ENCODE measurements at regions not wholly inside any gene's neighbourhood (a gene's known extent, or its start where the extent isn't known, plus 50 kb on each side); places are given as distances from the start of the nearest gene placed in this dataset.

DNA sequence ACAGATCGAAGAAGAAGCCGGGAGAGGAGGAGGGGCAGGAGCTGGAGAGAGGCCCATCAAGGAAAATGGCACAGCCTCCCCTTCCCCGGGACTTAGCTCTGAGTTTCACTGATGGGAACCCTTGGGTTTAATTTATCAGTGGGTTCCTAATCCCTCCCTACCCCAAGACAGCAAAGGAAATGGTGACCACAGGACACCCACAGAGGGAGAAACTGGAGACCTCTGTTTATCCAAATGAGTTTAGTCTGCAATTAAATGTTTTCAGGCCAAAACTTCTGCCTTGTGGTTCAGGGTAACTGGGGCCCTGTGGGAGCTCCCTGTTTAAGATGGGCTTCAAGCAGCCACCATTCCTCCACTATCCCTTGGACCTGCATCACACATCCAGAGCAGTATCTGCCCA lies 190.8 kb upstream of the TOPAZ1 start:
- Histone ChIP-seq H4K20me1 (ENCODE audit: insufficient read depth) (no peaks in the 10 kb centered on the region), H3K27ac (ENCODE audit: low read length) (no peak overlapping the region), H3K4me2 (ENCODE audit: low read length) (no peak overlapping the region), H3K9ac (ENCODE audit: low read length) (no peak overlapping the region), H3K36me3 (ENCODE audit: insufficient read depth, low read length) (no peaks in the 10 kb centered on the region), H3K79me2 (replicated peaks; ENCODE audit: insufficient read depth, low read length) (no peaks in the 10 kb centered on the region), H3K9me3 (ENCODE audit: low read length) (no peaks in the 10 kb centered on the region), H2AFZ (ENCODE audit: low read depth, low read length) (no peak overlapping the region), H3K9me2 (ENCODE audit: insufficient read depth, low read length) (no peaks in the 10 kb centered on the region), H3F3A (ENCODE audit: insufficient read depth, low read length, poor library complexity, severe bottlenecking) (no peaks in the 10 kb centered on the region), H3K27me3 (ENCODE audit: insufficient read depth, low read depth, low read length) (no peaks in the 10 kb centered on the region), H3K4me3 (ENCODE audit: low read length) (no peak overlapping the region)
- TF ChIP-seq SMC3 (conservative IDR thresholded peaks at IDR 0.05; ENCODE audit: poor library complexity) = no peak
- TF ChIP-seq CTCF (IDR thresholded peaks at IDR 0.05; ENCODE audit: poor library complexity, severe bottlenecking) = no peak
- TF ChIP-seq POLR2AphosphoS5 (IDR thresholded peaks at IDR 0.05) = no peak
- no peak for TF ChIP-seq RAD21 (conservative IDR thresholded peaks at IDR 0.05)
- TF ChIP-seq EZH2 (IDR thresholded peaks at IDR 0.05; ENCODE audit: borderline replicate concordance, insufficient read depth, low read length, poor library complexity, severe bottlenecking) = no peak
- TF ChIP-seq, protein P1, sequence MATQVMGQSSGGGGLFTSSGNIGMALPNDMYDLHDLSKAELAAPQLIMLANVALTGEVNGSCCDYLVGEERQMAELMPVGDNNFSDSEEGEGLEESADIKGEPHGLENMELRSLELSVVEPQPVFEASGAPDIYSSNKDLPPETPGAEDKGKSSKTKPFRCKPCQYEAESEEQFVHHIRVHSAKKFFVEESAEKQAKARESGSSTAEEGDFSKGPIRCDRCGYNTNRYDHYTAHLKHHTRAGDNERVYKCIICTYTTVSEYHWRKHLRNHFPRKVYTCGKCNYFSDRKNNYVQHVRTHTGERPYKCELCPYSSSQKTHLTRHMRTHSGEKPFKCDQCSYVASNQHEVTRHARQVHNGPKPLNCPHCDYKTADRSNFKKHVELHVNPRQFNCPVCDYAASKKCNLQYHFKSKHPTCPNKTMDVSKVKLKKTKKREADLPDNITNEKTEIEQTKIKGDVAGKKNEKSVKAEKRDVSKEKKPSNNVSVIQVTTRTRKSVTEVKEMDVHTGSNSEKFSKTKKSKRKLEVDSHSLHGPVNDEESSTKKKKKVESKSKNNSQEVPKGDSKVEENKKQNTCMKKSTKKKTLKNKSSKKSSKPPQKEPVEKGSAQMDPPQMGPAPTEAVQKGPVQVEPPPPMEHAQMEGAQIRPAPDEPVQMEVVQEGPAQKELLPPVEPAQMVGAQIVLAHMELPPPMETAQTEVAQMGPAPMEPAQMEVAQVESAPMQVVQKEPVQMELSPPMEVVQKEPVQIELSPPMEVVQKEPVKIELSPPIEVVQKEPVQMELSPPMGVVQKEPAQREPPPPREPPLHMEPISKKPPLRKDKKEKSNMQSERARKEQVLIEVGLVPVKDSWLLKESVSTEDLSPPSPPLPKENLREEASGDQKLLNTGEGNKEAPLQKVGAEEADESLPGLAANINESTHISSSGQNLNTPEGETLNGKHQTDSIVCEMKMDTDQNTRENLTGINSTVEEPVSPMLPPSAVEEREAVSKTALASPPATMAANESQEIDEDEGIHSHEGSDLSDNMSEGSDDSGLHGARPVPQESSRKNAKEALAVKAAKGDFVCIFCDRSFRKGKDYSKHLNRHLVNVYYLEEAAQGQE (IDR thresholded peaks at IDR 0.05; ENCODE audit: borderline replicate concordance) = no peak
- no peak for TF ChIP-seq MXI1 (conservative IDR thresholded peaks at IDR 0.05; ENCODE audit: poor library complexity, severe bottlenecking)
- no peak for TF ChIP-seq TAF1 (IDR thresholded peaks at IDR 0.05; ENCODE audit: low read depth)
- no peak for TF ChIP-seq EP300 (conservative IDR thresholded peaks at IDR 0.05; ENCODE audit: poor library complexity, severe bottlenecking)

DNA sequence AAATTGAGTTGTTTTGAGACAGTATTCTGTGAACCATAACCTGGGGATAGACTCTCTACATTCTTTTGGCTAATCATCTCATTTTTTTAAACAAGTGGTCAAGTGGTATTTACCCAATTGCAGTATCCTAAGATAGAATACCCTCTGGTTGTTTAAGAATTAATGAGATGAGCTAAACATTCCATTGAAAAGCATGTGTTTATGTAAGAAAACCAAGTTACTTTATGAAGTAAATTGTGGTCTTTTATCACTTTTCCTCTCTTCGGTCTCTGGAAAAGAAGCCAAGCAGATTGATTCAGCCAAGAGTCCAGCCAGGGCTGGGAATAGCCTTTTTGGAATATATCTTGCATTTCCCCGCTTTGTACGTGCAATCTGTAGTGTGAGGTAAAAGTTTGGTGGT lies 185.7 kb upstream of the TOPAZ1 start:
- no peak overlapping the region for H3K9ac ChIP-seq (ENCODE audit: low read length)
- no peaks in the 10 kb centered on the region for H3K79me2 ChIP-seq (replicated peaks; ENCODE audit: insufficient read depth, low read length)
- no peak overlapping the region for H3K4me3 ChIP-seq (ENCODE audit: low read length)
- H3K27me3 ChIP-seq (ENCODE audit: insufficient read depth, low read depth, low read length) = no peaks in the 10 kb centered on the region
- H3F3A ChIP-seq (ENCODE audit: insufficient read depth, low read length, poor library complexity, severe bottlenecking) = no peaks in the 10 kb centered on the region
- no peak overlapping the region for H3K4me2 ChIP-seq (ENCODE audit: low read length)
- no peaks in the 10 kb centered on the region for H4K20me1 ChIP-seq (ENCODE audit: insufficient read depth)
- TF ChIP-seq EZH2 (IDR thresholded peaks at IDR 0.05; ENCODE audit: borderline replicate concordance, insufficient read depth, low read length, poor library complexity, severe bottlenecking) (no peak), CTCF (IDR thresholded peaks at IDR 0.05; ENCODE audit: poor library complexity, severe bottlenecking) (no peak), EP300 (conservative IDR thresholded peaks at IDR 0.05; ENCODE audit: poor library complexity, severe bottlenecking) (no peak), SMC3 (conservative IDR thresholded peaks at IDR 0.05; ENCODE audit: poor library complexity) (no peak), MXI1 (conservative IDR thresholded peaks at IDR 0.05; ENCODE audit: poor library complexity, severe bottlenecking) (no peak), RAD21 (conservative IDR thresholded peaks at IDR 0.05) (no peak), POLR2AphosphoS5 (IDR thresholded peaks at IDR 0.05) (no peak), TAF1 (IDR thresholded peaks at IDR 0.05; ENCODE audit: low read depth) (no peak)
- TF ChIP-seq, protein P1 (IDR thresholded peaks at IDR 0.05; ENCODE audit: borderline replicate concordance) = no peak
- H3K36me3 ChIP-seq (ENCODE audit: insufficient read depth, low read length) = no peaks in the 10 kb centered on the region
- H2AFZ ChIP-seq (ENCODE audit: low read depth, low read length) = no peak overlapping the region
- no peaks in the 10 kb centered on the region for H3K9me2 ChIP-seq (ENCODE audit: insufficient read depth, low read length)
- H3K9me3 ChIP-seq (ENCODE audit: low read length) = no peaks in the 10 kb centered on the region
- H3K27ac ChIP-seq (ENCODE audit: low read length) = no peak overlapping the region

Measured in neural cell (in vitro differentiated cells).